ENCODE measurements at regions not wholly inside any gene's neighbourhood (a gene's known extent, or its start where the extent isn't known, plus 50 kb on each side); places are given as distances from the start of the nearest gene placed in this dataset.

- TF ChIP-seq, protein P1, sequence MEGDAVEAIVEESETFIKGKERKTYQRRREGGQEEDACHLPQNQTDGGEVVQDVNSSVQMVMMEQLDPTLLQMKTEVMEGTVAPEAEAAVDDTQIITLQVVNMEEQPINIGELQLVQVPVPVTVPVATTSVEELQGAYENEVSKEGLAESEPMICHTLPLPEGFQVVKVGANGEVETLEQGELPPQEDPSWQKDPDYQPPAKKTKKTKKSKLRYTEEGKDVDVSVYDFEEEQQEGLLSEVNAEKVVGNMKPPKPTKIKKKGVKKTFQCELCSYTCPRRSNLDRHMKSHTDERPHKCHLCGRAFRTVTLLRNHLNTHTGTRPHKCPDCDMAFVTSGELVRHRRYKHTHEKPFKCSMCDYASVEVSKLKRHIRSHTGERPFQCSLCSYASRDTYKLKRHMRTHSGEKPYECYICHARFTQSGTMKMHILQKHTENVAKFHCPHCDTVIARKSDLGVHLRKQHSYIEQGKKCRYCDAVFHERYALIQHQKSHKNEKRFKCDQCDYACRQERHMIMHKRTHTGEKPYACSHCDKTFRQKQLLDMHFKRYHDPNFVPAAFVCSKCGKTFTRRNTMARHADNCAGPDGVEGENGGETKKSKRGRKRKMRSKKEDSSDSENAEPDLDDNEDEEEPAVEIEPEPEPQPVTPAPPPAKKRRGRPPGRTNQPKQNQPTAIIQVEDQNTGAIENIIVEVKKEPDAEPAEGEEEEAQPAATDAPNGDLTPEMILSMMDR (conservative IDR thresholded peaks at IDR 0.05; ENCODE audit: low read depth, low read length): no peak
- TF ChIP-seq POLR2A (IDR thresholded peaks at IDR 0.05; ENCODE audit: low read depth, low read length) (no peak), ELK1 (IDR thresholded peaks at IDR 0.05; ENCODE audit: borderline replicate concordance, low read depth, low read length) (no peak), RAD21 (IDR thresholded peaks at IDR 0.05; ENCODE audit: low read length) (no peak), MAFK (IDR thresholded peaks at IDR 0.05; ENCODE audit: low read depth, low read length) (no peak), CEBPB (IDR thresholded peaks at IDR 0.05; ENCODE audit: low read depth, low read length) (no peak), FOS (IDR thresholded peaks at IDR 0.05; ENCODE audit: low read depth, low read length) (no peak)
- TF ChIP-seq, protein P2, sequence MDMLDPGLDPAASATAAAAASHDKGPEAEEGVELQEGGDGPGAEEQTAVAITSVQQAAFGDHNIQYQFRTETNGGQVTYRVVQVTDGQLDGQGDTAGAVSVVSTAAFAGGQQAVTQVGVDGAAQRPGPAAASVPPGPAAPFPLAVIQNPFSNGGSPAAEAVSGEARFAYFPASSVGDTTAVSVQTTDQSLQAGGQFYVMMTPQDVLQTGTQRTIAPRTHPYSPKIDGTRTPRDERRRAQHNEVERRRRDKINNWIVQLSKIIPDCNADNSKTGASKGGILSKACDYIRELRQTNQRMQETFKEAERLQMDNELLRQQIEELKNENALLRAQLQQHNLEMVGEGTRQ (IDR thresholded peaks at IDR 0.05; ENCODE audit: low read depth, low read length): no peak
Observed at GRCh38 chr2:22086726-22087125, 963.0 kb downstream of the TDRD15 start.

Measured in IMR-90 (cell line).